ENCODE measurements at regions not wholly inside any gene's neighbourhood (a gene's known extent, or its start where the extent isn't known, plus 50 kb on each side); places are given as distances from the start of the nearest gene placed in this dataset.

DNA sequence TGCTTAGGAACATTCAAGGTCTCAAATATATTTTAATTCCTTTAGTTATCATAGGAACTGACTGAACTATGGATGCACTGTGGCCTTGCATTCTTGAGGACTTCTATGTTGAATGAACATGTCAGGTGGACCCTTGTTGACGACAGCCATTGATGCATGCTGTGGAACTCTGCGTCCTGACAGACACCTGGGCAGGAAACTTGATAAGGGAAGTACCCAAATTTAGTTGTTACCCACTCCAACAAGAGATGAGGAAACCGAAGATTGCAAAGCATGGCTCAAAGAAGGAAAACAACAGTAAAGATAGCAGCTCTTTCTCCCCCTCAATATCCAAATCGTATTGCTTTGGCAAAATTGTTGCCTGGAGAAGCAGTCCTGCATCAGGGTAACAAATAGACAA lies 540.0 kb upstream of the NR3C2 start:
- TF ChIP-seq CTCF (IDR thresholded peaks at IDR 0.05) (no peak), POLR2A (IDR thresholded peaks at IDR 0.05) (no peak)

Measured in Peyer's patch (tissue), 4 donors.